ENCODE measurements at regions not wholly inside any gene's neighbourhood (a gene's known extent, or its start where the extent isn't known, plus 50 kb on each side); places are given as distances from the start of the nearest gene placed in this dataset.
A peak's percentile ranks its signal among the peaks of the same experiment; 100 is the strongest.

DNA sequence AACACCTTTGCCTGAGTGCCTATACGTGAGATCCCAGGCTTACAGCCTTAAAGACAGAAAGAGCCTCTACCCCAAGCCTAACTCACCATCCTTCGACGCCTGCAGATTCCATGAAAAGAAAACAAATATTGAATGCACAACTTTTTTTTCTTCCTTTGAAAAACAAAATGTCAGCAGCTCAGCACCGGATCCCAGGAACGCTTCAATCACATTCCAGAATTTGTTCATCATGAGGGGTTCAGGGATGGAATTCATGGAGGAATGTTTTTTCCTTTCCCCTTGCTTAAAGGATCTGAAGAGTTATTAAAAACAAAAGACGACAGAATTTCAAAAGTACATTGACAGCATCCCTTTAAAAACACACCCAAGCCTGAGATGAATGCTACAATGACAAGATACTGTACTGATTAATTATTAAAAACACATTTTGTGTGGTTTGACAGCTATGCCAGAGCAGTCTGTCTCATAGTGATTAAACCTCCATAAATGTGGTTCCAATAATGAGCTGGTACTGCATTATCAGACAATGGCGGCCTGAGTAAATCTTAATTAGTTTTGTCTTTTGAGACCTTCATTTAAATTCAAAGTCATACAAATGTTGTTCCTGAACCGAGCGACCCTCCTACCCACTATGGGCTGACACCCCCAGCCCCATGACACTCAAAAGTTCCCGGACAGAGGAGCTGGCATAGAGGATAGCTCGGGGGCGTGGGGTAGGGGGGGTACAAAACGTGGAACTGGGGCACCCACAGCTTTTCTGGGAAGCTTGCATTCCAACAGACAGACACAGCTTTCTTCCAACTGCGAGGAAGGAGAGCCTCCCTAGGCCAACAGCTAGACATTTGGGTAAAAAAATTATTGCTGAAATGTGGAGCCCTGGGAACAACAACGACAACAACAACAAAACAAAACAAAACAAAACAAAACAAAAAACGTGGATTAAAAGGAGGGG is 227.5 kb downstream of the TTC32 start:
- H3K27me3 ChIP-seq = no peaks in the 10 kb centered on the region
- intact Hi-C loops (cut with DNase I) = no loop called here
- H3K36me3 ChIP-seq = no peaks in the 10 kb centered on the region
- H3K4me3 ChIP-seq = no peak overlapping the region
- DNase-seq (ENCODE audit: low spot score in 2 of 2) = no peak
- peaks cover 3 to 18% of the 10 kb centered on the region in 2 donors for H3K4me1 ChIP-seq
- no peak overlapping the region for H3K27ac ChIP-seq
- TF ChIP-seq, protein P1, sequence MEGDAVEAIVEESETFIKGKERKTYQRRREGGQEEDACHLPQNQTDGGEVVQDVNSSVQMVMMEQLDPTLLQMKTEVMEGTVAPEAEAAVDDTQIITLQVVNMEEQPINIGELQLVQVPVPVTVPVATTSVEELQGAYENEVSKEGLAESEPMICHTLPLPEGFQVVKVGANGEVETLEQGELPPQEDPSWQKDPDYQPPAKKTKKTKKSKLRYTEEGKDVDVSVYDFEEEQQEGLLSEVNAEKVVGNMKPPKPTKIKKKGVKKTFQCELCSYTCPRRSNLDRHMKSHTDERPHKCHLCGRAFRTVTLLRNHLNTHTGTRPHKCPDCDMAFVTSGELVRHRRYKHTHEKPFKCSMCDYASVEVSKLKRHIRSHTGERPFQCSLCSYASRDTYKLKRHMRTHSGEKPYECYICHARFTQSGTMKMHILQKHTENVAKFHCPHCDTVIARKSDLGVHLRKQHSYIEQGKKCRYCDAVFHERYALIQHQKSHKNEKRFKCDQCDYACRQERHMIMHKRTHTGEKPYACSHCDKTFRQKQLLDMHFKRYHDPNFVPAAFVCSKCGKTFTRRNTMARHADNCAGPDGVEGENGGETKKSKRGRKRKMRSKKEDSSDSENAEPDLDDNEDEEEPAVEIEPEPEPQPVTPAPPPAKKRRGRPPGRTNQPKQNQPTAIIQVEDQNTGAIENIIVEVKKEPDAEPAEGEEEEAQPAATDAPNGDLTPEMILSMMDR (IDR thresholded peaks at IDR 0.05) = no peak
- no peaks in the 10 kb centered on the region for H3K9me3 ChIP-seq

DNA sequence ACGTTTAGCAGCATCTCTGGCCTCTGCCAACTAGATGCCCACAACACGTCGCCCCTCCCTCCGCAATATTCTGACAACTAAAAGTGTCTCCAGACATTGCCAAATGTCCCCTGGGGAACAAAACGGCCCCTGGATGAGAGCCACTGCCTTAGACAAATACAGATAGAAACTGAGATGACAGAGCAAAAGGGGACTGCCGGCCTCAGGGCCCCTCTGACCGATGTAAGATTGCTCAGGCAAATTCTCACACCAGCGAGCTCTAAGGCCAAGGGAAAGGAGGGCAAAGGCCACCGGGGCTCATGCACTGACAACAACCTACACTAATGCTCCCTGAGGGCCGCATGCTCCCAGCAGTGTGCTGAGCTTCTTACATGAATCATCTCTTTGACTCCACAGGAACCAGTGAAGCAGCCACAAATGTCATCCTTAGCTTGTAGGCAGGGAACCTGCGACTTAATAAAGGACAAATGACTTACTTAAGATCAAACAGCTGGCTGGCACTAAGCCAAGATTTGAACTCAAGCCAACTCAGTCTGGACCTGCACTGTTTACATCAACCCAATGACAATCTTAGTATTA is 228.5 kb downstream of the TTC32 start:
- Histone ChIP-seq H3K4me3 (no peak overlapping the region), H3K27me3 (no peaks in the 10 kb centered on the region), H3K4me1 (peaks cover 3 to 18% of the 10 kb centered on the region in 2 donors), H3K27ac (no peak overlapping the region), H3K36me3 (no peaks in the 10 kb centered on the region), H3K9me3 (no peaks in the 10 kb centered on the region)
- intact Hi-C loops (cut with DNase I) = no loop called here
- no peak for DNase-seq (ENCODE audit: low spot score in 2 of 2)
- TF ChIP-seq, protein P1 (IDR thresholded peaks at IDR 0.05) = no peak

DNA sequence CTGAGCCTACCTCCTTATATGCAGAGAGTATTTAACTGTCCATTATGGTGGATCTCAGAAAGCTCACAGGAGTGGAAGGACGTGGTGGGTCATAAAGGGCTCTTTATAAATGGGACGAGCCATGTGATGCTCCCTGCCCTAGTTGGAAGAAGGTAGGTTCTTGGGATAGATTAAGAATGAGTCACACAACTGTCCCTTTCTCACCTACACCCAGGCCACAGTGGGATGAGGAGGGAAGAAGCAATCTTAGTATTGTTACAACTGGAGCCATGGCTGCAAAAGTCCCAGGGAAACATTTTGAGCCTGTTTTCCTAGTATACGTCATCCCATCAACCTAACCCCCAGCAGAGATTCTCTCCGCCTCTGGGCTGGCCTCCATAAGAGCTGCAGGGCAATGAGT is 229.9 kb downstream of the TTC32 start:
- Histone ChIP-seq H3K4me1 (peaks cover 4 to 17% of the 10 kb centered on the region in 2 donors), H3K4me3 (no peak overlapping the region), H3K9me3 (no peaks in the 10 kb centered on the region), H3K27ac (no peak overlapping the region), H3K27me3 (no peaks in the 10 kb centered on the region), H3K36me3 (no peaks in the 10 kb centered on the region)
- intact Hi-C loops (cut with DNase I) = no loop called here
- TF ChIP-seq, protein P1 (IDR thresholded peaks at IDR 0.05) = no peak
- no peak for DNase-seq (ENCODE audit: low spot score in 2 of 2)

DNA sequence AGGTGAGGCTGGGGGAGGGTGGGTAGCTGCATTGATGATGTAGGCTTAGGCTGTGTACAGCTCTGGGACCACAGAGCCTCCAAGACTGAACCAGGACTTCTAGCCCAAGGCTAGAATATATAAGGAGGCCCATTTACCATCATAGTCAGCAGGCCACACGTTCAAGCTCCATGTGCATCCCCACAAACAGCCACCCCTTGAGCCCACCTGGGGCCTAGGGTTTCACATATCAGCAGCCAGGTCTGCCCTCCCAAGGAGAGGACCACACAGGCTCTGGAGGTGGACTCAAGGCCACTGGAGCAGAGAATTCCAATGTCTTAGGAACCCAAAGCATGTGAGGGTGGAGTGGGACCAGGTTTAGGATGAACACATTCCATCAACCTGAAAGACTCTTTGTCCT is 230.5 kb downstream of the TTC32 start:
- TF ChIP-seq, protein P1 (IDR thresholded peaks at IDR 0.05) = no peak
- no peaks in the 10 kb centered on the region for H3K36me3 ChIP-seq
- intact Hi-C loops (cut with DNase I) = no loop called here
- H3K27me3 ChIP-seq = no peaks in the 10 kb centered on the region
- peak overlapping the region in 1 of 2 donors; percentile 25 for H3K27ac ChIP-seq
- peaks cover 4 to 17% of the 10 kb centered on the region in 2 donors for H3K4me1 ChIP-seq
- no peak for DNase-seq (ENCODE audit: low spot score in 2 of 2)
- H3K4me3 ChIP-seq = no peak overlapping the region
- H3K9me3 ChIP-seq = no peaks in the 10 kb centered on the region

DNA sequence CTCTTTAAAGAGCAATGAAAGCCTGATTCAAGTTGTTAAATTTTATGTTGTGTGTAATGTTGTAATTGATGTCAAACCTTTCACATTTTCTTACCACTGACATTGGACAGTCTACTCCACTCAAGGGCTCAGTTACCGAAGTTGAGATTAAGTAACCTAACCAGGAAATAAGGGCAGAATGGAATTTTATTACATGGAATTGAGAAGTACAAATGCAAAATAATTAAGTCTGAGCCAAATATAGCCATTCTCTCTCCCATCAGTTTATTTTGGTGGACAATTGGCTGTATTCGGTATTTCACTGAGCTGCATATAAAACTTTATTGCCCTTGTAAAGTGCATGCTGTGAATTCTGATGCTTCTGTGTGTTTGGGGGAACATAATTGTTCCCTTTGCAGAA is 231.5 kb downstream of the TTC32 start:
- DNase-seq (ENCODE audit: low spot score in 2 of 2) = no peak
- intact Hi-C loops (cut with DNase I) = no loop called here
- Histone ChIP-seq H3K27me3 (no peaks in the 10 kb centered on the region), H3K36me3 (no peaks in the 10 kb centered on the region), H3K4me1 (peaks cover 4 to 12% of the 10 kb centered on the region in 2 donors), H3K4me3 (no peak overlapping the region), H3K9me3 (no peaks in the 10 kb centered on the region), H3K27ac (peak overlapping the region in 1 of 2 donors; percentile 32)
- TF ChIP-seq, protein P1 (IDR thresholded peaks at IDR 0.05) = no peak

Data from ascending aorta (tissue), 2 donors.